GM21529 (cell line): ENCODE measurements at regions not wholly inside any gene's neighbourhood (a gene's known extent, or its start where the extent isn't known, plus 50 kb on each side); places are given as distances from the start of the nearest gene placed in this dataset.

Source experiments
- ATAC-seq: cut with Tn5 transposase; IDR thresholded peaks from one replicate; pipeline ENCODE4 v1.9.1; 2021; ENCODE audit not compliant: unreplicated experiment

- ATAC-seq = no peak
Measured at GRCh38 chr4:12231098-12231497, 802.4 kb upstream of the HS3ST1 start.

- no peak for ATAC-seq
Measured at GRCh38 chr4:12221031-12221430, 792.3 kb upstream of the HS3ST1 start.

GRCh38 chr4:12211636-12212035 lies 782.9 kb upstream of the HS3ST1 start:
- no peak for ATAC-seq

GRCh38 chr4:12207396-12207795 lies 778.7 kb upstream of the HS3ST1 start:
- no peak for ATAC-seq

- ATAC-seq = no peak
Measured at GRCh38 chr4:12206091-12206490, 777.4 kb upstream of the HS3ST1 start.

- no peak for ATAC-seq
Measured at GRCh38 chr4:12203945-12204344, 775.3 kb upstream of the HS3ST1 start.

- no peak for ATAC-seq
Measured at GRCh38 chr4:12200226-12200625, 771.5 kb upstream of the HS3ST1 start.

GRCh38 chr4:12186526-12186925 lies 757.8 kb upstream of the HS3ST1 start:
- ATAC-seq = no peak

- no peak for ATAC-seq
Measured at GRCh38 chr4:12178614-12179610, 750.2 kb upstream of the HS3ST1 start.

- ATAC-seq = no peak
Measured at GRCh38 chr4:12177416-12177815, 748.7 kb upstream of the HS3ST1 start.

- ATAC-seq = no peak
Measured at GRCh38 chr4:12173496-12173895, 744.8 kb upstream of the HS3ST1 start.

- no peak for ATAC-seq
Measured at GRCh38 chr4:12172198-12172973, 743.7 kb upstream of the HS3ST1 start.

- ATAC-seq = no peak
Measured at GRCh38 chr4:12170308-12170707, 741.6 kb upstream of the HS3ST1 start.

- ATAC-seq = no peak
Measured at GRCh38 chr4:12165616-12166015, 736.9 kb upstream of the HS3ST1 start.

GRCh38 chr4:12146339-12146738 lies 717.6 kb upstream of the HS3ST1 start:
- no peak for ATAC-seq

GRCh38 chr4:12145768-12146167 lies 717.1 kb upstream of the HS3ST1 start:
- ATAC-seq = no peak

GRCh38 chr4:12145106-12145505 lies 716.4 kb upstream of the HS3ST1 start:
- ATAC-seq = no peak

- no peak for ATAC-seq
Measured at GRCh38 chr4:12144051-12144450, 715.4 kb upstream of the HS3ST1 start.

GRCh38 chr4:12140864-12141263 lies 712.2 kb upstream of the HS3ST1 start:
- ATAC-seq = no peak

GRCh38 chr4:12139296-12139695 lies 710.6 kb upstream of the HS3ST1 start:
- ATAC-seq = no peak

GRCh38 chr4:12138488-12138887 lies 709.8 kb upstream of the HS3ST1 start:
- ATAC-seq = no peak

- no peak for ATAC-seq
Measured at GRCh38 chr4:12137575-12137974, 708.9 kb upstream of the HS3ST1 start.
